ENCODE measurements at regions not wholly inside any gene's neighbourhood (a gene's known extent, or its start where the extent isn't known, plus 50 kb on each side); places are given as distances from the start of the nearest gene placed in this dataset.

- no peak for DNase-seq
- intact Hi-C loops (cut with DNase I; ENCODE audit: low total_unique reads) = loop anchor here (10.0 kb wide), 1 partner anchor 59 kb away; the partner anchor contains the start of gene CIBAR2
- TF ChIP-seq POLR2AphosphoS5 (IDR thresholded peaks at IDR 0.05) (no peak), EP300 (IDR thresholded peaks at IDR 0.05; ENCODE audit: low read depth) (no peak), CTCF (IDR thresholded peaks at IDR 0.05) (no peak), POLR2A (IDR thresholded peaks at IDR 0.05) (no peak)
- Histone ChIP-seq H3K27me3 (peaks cover 48% of the 10 kb centered on the region), H3K4me1 (peaks cover 16 to 59% (median 36%) of the 10 kb centered on the region in 4 donors), H3K36me3 (no peaks in the 10 kb centered on the region), H3K4me3 (no peak overlapping the region), H3K9me3 (no peaks in the 10 kb centered on the region), H3K27ac (peak overlapping the region; percentile 48 to 74 (median 59))
- in situ Hi-C loops (cut with MboI; ENCODE audit: low pct_ligation_motif_present in 1 of 4, low pct_unique_long_range_greater_than_20kb in 1 of 4, low sequenced_read_pairs in 3 of 4) = no loop called here
- 76% methylated on average over 14 of the region's 14 CpGs; no CpG with 5 or more reads in 1 of the 2 donors for WGBS, 2 donors (ENCODE audit: low coverage in 1 of 2)
Observed at GRCh38 chr16:85173146-85173980, 61.1 kb upstream of the CIBAR2 start.

GRCh38 chr16:85173981-85174751, 61.9 kb upstream of the CIBAR2 start:
- TF ChIP-seq EP300 (IDR thresholded peaks at IDR 0.05; ENCODE audit: low read depth) (no peak), POLR2A (IDR thresholded peaks at IDR 0.05) (no peak), POLR2AphosphoS5 (IDR thresholded peaks at IDR 0.05) (peak in 1 of 3 donors; percentile 13), CTCF (IDR thresholded peaks at IDR 0.05) (no peak)
- peaks cover 13 to 54% (median 31%) of the 10 kb centered on the region in 4 donors for H3K4me1 ChIP-seq
- no peaks in the 10 kb centered on the region for H3K9me3 ChIP-seq
- in situ Hi-C loops (cut with MboI; ENCODE audit: low pct_ligation_motif_present in 1 of 4, low pct_unique_long_range_greater_than_20kb in 1 of 4, low sequenced_read_pairs in 3 of 4) = no loop called here
- H3K36me3 ChIP-seq = no peaks in the 10 kb centered on the region
- H3K4me3 ChIP-seq = no peak overlapping the region
- intact Hi-C loops (cut with DNase I; ENCODE audit: low total_unique reads) = loop anchor here (10.0 kb wide), 1 partner anchor 59 kb away; the partner anchor contains the start of gene CIBAR2
- peak; percentile 34 for DNase-seq
- H3K27me3 ChIP-seq = peaks cover 44% of the 10 kb centered on the region
- WGBS, 2 donors (ENCODE audit: low coverage in 1 of 2) = 40 to 48% methylated on average over 5 to 16 of the region's 16 CpGs
- peak overlapping the region; percentile 48 to 74 (median 59) for H3K27ac ChIP-seq

GRCh38 chr16:85174871-85175723, 62.8 kb upstream of the CIBAR2 start:
- Histone ChIP-seq H3K4me3 (no peak overlapping the region), H3K4me1 (peaks cover 13 to 47% (median 24%) of the 10 kb centered on the region in 4 donors), H3K27me3 (peaks cover 37% of the 10 kb centered on the region), H3K36me3 (no peaks in the 10 kb centered on the region), H3K9me3 (no peaks in the 10 kb centered on the region), H3K27ac (peak overlapping the region; percentile 48 to 74 (median 59))
- 50 to 56% methylated on average over 3 to 12 of the region's 26 CpGs for WGBS, 2 donors (ENCODE audit: low coverage in 1 of 2)
- no peak for TF ChIP-seq POLR2AphosphoS5 (IDR thresholded peaks at IDR 0.05)
- no peak for TF ChIP-seq CTCF (IDR thresholded peaks at IDR 0.05)
- TF ChIP-seq POLR2A (IDR thresholded peaks at IDR 0.05) = no peak
- TF ChIP-seq EP300 (IDR thresholded peaks at IDR 0.05; ENCODE audit: low read depth) = no peak
- intact Hi-C loops (cut with DNase I; ENCODE audit: low total_unique reads) = loop anchor here (10.0 kb wide), 1 partner anchor 60 kb away; the partner anchor contains the start of gene CIBAR2
- no peak for DNase-seq
- in situ Hi-C loops (cut with MboI; ENCODE audit: low pct_ligation_motif_present in 1 of 4, low pct_unique_long_range_greater_than_20kb in 1 of 4, low sequenced_read_pairs in 3 of 4) = no loop called here
